ENCODE measurements at regions not wholly inside any gene's neighbourhood (a gene's known extent, or its start where the extent isn't known, plus 50 kb on each side); places are given as distances from the start of the nearest gene placed in this dataset.

GRCh38 chr13:107379407-107380155 is 811.6 kb upstream of the ARGLU1 start:
- Histone ChIP-seq H3K4me3 (ENCODE audit: low read depth, low read length) (no peak overlapping the region), H3K27ac (ENCODE audit: low read depth, low read length) (no peak overlapping the region), H3K9me3 (ENCODE audit: control insufficient read depth, insufficient read depth, low read length) (no peaks in the 10 kb centered on the region; the same call in 1 of the 2 replicates), H3K27me3 (ENCODE audit: control insufficient read depth, insufficient read depth, low read length) (no peaks in the 10 kb centered on the region)
- CTCF ChIA-PET, result interaction anchor here (3.3 kb wide), 1 partner anchor 271 kb away, joined by 17 read pairs; no protein-coding TSS in a partner anchor
- DNase-seq (ENCODE audit: low read depth, low spot score), result no peak
- POLR2A ChIA-PET, result no interaction called here
- no peak for TF ChIP-seq CTCF (IDR thresholded peaks at IDR 0.05; ENCODE audit: low read depth, low read length)

- no peak for DNase-seq (ENCODE audit: low read depth, low spot score)
- no peak overlapping the region for H3K4me3 ChIP-seq (ENCODE audit: low read depth, low read length)
- H3K27ac ChIP-seq (ENCODE audit: low read depth, low read length), result no peak overlapping the region
- POLR2A ChIA-PET, result interaction anchor here (1.0 kb wide), 1 partner anchor 491 kb away, joined by 3 read pairs; no protein-coding TSS in a partner anchor
- CTCF ChIA-PET, result interaction anchor here (0.5 to 3.3 kb wide), 2 partner anchors 46 to 274 kb away, joined by 7 to 17 read pairs; no protein-coding TSS in a partner anchor
- no peaks in the 10 kb centered on the region for H3K27me3 ChIP-seq (ENCODE audit: control insufficient read depth, insufficient read depth, low read length)
- TF ChIP-seq CTCF (IDR thresholded peaks at IDR 0.05; ENCODE audit: low read depth, low read length), result no peak
- H3K9me3 ChIP-seq (ENCODE audit: control insufficient read depth, insufficient read depth, low read length), result no peaks in the 10 kb centered on the region; the same call in 1 of the 2 replicates
Measured at GRCh38 chr13:107376341-107377125, 808.6 kb upstream of the ARGLU1 start.

GRCh38 chr13:107375701-107376340 is 807.9 kb upstream of the ARGLU1 start:
- ChIA-PET CTCF (interaction anchor here (1.7 to 3.3 kb wide), 3 partner anchors 274 to 780 kb away, joined by 7 to 17 read pairs (median 8); no protein-coding TSS in a partner anchor), POLR2A (no interaction called here)
- Histone ChIP-seq H3K27me3 (ENCODE audit: control insufficient read depth, insufficient read depth, low read length) (no peaks in the 10 kb centered on the region), H3K9me3 (ENCODE audit: control insufficient read depth, insufficient read depth, low read length) (no peaks in the 10 kb centered on the region; the same call in 1 of the 2 replicates), H3K27ac (ENCODE audit: low read depth, low read length) (no peak overlapping the region), H3K4me3 (ENCODE audit: low read depth, low read length) (no peak overlapping the region)
- no peak for DNase-seq (ENCODE audit: low read depth, low spot score)
- TF ChIP-seq CTCF (IDR thresholded peaks at IDR 0.05; ENCODE audit: low read depth, low read length), result no peak

GRCh38 chr13:107374038-107374437 is 806.1 kb upstream of the ARGLU1 start:
- TF ChIP-seq CTCF (IDR thresholded peaks at IDR 0.05; ENCODE audit: low read depth, low read length), result no peak
- no peaks in the 10 kb centered on the region for H3K9me3 ChIP-seq (ENCODE audit: control insufficient read depth, insufficient read depth, low read length)
- POLR2A ChIA-PET, result no interaction called here
- H3K4me3 ChIP-seq (ENCODE audit: low read depth, low read length), result no peak overlapping the region
- H3K27ac ChIP-seq (ENCODE audit: low read depth, low read length), result no peak overlapping the region
- CTCF ChIA-PET, result interaction anchor here (0.6 to 1.8 kb wide), 4 partner anchors 83 to 782 kb away, joined by 3 to 8 read pairs (median 6); no protein-coding TSS in a partner anchor
- no peak for DNase-seq (ENCODE audit: low read depth, low spot score)
- no peaks in the 10 kb centered on the region for H3K27me3 ChIP-seq (ENCODE audit: control insufficient read depth, insufficient read depth, low read length)
